ENCODE measurements at regions not wholly inside any gene's neighbourhood (a gene's known extent, or its start where the extent isn't known, plus 50 kb on each side); places are given as distances from the start of the nearest gene placed in this dataset.

- TF ChIP-seq CTCF (IDR thresholded peaks at IDR 0.05; ENCODE audit: insufficient read depth, low read depth, low read length, missing control alignments) = no peak
- H3K4me3 ChIP-seq (ENCODE audit: low read length) = no peak overlapping the region
- DNase-seq (ENCODE audit: low read depth) = no peak
Measured at GRCh38 chr5:115052948-115053347, 116.8 kb downstream of the TRIM36 start.

GRCh38 chr5:115050866-115051265 is 118.8 kb downstream of the TRIM36 start:
- no peak for DNase-seq (ENCODE audit: low read depth)
- TF ChIP-seq CTCF (IDR thresholded peaks at IDR 0.05; ENCODE audit: insufficient read depth, low read depth, low read length, missing control alignments) = no peak
- no peak overlapping the region for H3K4me3 ChIP-seq (ENCODE audit: low read length)

- no peak for TF ChIP-seq CTCF (IDR thresholded peaks at IDR 0.05; ENCODE audit: insufficient read depth, low read depth, low read length, missing control alignments)
- no peak overlapping the region for H3K4me3 ChIP-seq (ENCODE audit: low read length)
- DNase-seq (ENCODE audit: low read depth) = peak; percentile 2
Measured at GRCh38 chr5:115033861-115034260, 135.8 kb downstream of the TRIM36 start.

- no peak for TF ChIP-seq CTCF (IDR thresholded peaks at IDR 0.05; ENCODE audit: insufficient read depth, low read depth, low read length, missing control alignments)
- no peak overlapping the region for H3K4me3 ChIP-seq (ENCODE audit: low read length)
- DNase-seq (ENCODE audit: low read depth) = no peak
Measured at GRCh38 chr5:115028557-115028956, 141.2 kb downstream of the TRIM36 start.

GRCh38 chr5:115024922-115025321 is 144.8 kb downstream of the TRIM36 start:
- no peak for DNase-seq (ENCODE audit: low read depth)
- no peak for TF ChIP-seq CTCF (IDR thresholded peaks at IDR 0.05; ENCODE audit: insufficient read depth, low read depth, low read length, missing control alignments)
- no peak overlapping the region for H3K4me3 ChIP-seq (ENCODE audit: low read length)

GRCh38 chr5:115022303-115022702 is 147.4 kb downstream of the TRIM36 start:
- no peak for TF ChIP-seq CTCF (IDR thresholded peaks at IDR 0.05; ENCODE audit: insufficient read depth, low read depth, low read length, missing control alignments)
- no peak overlapping the region for H3K4me3 ChIP-seq (ENCODE audit: low read length)
- DNase-seq (ENCODE audit: low read depth) = peak; percentile 6

- no peak for TF ChIP-seq CTCF (IDR thresholded peaks at IDR 0.05; ENCODE audit: insufficient read depth, low read depth, low read length, missing control alignments)
Measured at GRCh38 chr5:115016646-115017045, 153.1 kb downstream of the TRIM36 start.

More at GRCh38 chr5:115016646-115017045, 153.1 kb downstream of the TRIM36 start:
- no peak overlapping the region for H3K4me3 ChIP-seq (ENCODE audit: low read length)
- no peak for DNase-seq (ENCODE audit: low read depth)

All from epithelial cell of esophagus (primary cell).